Uterus (tissue), 3 donors: ENCODE measurements at regions not wholly inside any gene's neighbourhood (a gene's known extent, or its start where the extent isn't known, plus 50 kb on each side); places are given as distances from the start of the nearest gene placed in this dataset.

Experiments used
- DNase-seq, 2 donors: peaks; one replicate each; pipeline ENCODE4 v3.0.0-alpha.2; 2019 to 2020
- H3K27ac ChIP-seq, 2 donors: fragments of 200-600 bp; sonication (generic); 1 replicate in 1 of 2; 2 replicates in 1 of 2; pipeline ENCODE4 v1.5.1; 2016 to 2018
- H3K27me3 ChIP-seq, 2 donors: fragments of 200-600 bp; sonication (generic); one replicate each; pipeline ENCODE4 v1.5.1; 2018 to 2019; ENCODE audit warnings: control low read depth in 1 of 2
- H3K36me3 ChIP-seq, 2 donors: fragments of 200-600 bp; sonication (generic); one replicate each; pipeline ENCODE4 v1.5.1; 2019; ENCODE audit warnings: control low read depth in 1 of 2
- H3K4me1 ChIP-seq, 2 donors: fragments of 200-600 bp; sonication (generic); one replicate each; pipeline ENCODE4 v1.5.1; 2018 to 2019; ENCODE audit warnings: control low read depth in 1 of 2
- H3K4me3 ChIP-seq, 2 donors: fragments of 200-600 bp; sonication (generic); 1 replicate in 1 of 2; 2 replicates in 1 of 2; pipeline ENCODE4 v1.5.1; 2018 to 2019; ENCODE audit warnings: mild to moderate bottlenecking in 1 of 2
- H3K9me3 ChIP-seq, 2 donors: fragments of 200-600 bp; sonication (generic); one replicate each; pipeline ENCODE4 v1.5.1; 2019; ENCODE audit warnings: control low read depth in 1 of 2
- POLR2A ChIP-seq, 2 donors: fragments of 450-650 bp; IDR thresholded peaks; one replicate each; pipeline ENCODE4 v1.6.1; 2016; ENCODE audit warnings: antibody characterized with exemption in 2 of 2, mild to moderate bottlenecking in 1 of 2, moderate library complexity in 1 of 2
- intact Hi-C: fragments of 100-400 bp; cut with DNase I; formaldehyde crosslinking; loops from one replicate; pipeline ENCODE4 v1.15.1; 2023; ENCODE audit warnings: low total_unique reads
- TF ChIP-seq, protein P1 (sequence below), 4 experiments: fragments of 200-600 bp in 2 of 4; fragments of 450-650 bp in 2 of 4; sonication (generic) in 2 of 4; IDR thresholded peaks; one replicate each; pipeline ENCODE4 v1.5.1; 2016 to 2019; ENCODE audit warnings: antibody characterized with exemption in 4 of 4, mild to moderate bottlenecking in 2 of 4, moderate library complexity in 1 of 4
- donor health status: DM: yes; HTN: yes; CAD: no.

DNA sequence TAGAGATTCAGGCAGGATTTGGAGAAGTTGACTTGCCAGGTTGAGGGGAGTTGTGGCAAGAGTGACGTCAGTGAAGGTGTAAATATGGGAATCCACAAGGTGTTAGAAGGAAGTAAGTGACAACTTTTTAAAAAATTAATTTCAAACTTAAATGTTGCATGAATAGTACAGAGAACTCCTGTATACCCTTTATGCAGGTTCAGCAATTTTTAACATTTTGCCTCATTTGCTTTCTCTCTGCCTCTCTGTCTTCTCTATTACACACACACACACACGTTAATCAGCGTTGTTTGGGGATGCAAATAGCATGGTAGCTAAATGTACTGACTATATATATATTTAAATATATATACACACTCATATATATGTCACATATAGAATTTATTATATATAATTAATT, 273.7 kb downstream of the SMARCA1 start:
- Histone ChIP-seq H3K27ac (no peak overlapping the region), H3K9me3 (no peaks in the 10 kb centered on the region), H3K4me3 (no peak overlapping the region), H3K4me1 (no peaks in the 10 kb centered on the region), H3K27me3 (no peaks in the 10 kb centered on the region), H3K36me3 (no peaks in the 10 kb centered on the region)
- intact Hi-C loops: no loop called here
- DNase-seq: no peak
- no peak for TF ChIP-seq POLR2A (IDR thresholded peaks at IDR 0.05)
- TF ChIP-seq, protein P1, sequence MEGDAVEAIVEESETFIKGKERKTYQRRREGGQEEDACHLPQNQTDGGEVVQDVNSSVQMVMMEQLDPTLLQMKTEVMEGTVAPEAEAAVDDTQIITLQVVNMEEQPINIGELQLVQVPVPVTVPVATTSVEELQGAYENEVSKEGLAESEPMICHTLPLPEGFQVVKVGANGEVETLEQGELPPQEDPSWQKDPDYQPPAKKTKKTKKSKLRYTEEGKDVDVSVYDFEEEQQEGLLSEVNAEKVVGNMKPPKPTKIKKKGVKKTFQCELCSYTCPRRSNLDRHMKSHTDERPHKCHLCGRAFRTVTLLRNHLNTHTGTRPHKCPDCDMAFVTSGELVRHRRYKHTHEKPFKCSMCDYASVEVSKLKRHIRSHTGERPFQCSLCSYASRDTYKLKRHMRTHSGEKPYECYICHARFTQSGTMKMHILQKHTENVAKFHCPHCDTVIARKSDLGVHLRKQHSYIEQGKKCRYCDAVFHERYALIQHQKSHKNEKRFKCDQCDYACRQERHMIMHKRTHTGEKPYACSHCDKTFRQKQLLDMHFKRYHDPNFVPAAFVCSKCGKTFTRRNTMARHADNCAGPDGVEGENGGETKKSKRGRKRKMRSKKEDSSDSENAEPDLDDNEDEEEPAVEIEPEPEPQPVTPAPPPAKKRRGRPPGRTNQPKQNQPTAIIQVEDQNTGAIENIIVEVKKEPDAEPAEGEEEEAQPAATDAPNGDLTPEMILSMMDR (IDR thresholded peaks at IDR 0.05): no peak

DNA sequence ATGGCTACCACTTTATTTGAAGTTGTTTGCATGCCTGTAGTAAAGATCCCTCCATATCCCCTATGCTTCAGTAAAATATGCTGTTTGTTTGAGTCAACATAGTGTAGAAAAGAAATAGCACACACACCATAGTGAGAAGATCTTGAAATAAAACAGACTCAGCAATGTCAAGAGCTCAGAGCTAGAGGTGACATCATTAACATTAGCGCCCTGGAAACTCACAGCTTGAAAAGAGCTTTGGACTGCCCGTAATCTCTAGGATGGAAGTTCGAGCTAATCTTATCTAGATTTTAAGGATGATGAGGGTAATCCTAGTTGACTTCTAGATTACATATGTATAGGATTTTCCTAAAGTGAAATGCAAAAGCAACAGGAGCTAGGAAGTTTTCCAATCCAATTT, 275.6 kb downstream of the SMARCA1 start:
- intact Hi-C loops: no loop called here
- Histone ChIP-seq H3K9me3 (no peaks in the 10 kb centered on the region), H3K36me3 (no peaks in the 10 kb centered on the region), H3K27ac (no peak overlapping the region), H3K4me1 (no peaks in the 10 kb centered on the region), H3K27me3 (no peaks in the 10 kb centered on the region), H3K4me3 (no peak overlapping the region)
- DNase-seq: no peak
- no peak for TF ChIP-seq POLR2A (IDR thresholded peaks at IDR 0.05)
- TF ChIP-seq, protein P1 (IDR thresholded peaks at IDR 0.05): no peak

DNA sequence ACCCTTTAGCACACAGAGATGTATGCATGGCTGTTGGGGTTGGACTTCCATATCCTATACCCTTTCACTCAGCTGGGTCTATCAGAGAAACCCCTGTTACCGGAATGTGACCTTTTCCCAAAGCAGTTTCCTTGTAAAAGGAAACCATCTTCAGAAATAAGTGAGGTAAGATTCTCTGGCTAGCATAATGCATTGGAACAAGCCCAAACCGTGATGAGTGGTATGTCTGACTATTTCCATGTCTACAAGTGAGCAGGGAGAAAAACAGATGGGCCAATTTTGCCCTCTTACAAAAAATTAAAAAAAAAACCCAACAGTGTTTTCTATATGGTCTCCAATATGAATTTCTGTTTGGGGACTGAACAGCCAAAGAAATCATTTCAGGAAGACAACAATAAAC, 283.9 kb downstream of the SMARCA1 start:
- DNase-seq: no peak
- no peaks in the 10 kb centered on the region for H3K9me3 ChIP-seq
- H3K4me1 ChIP-seq: no peaks in the 10 kb centered on the region
- H3K4me3 ChIP-seq: no peak overlapping the region
- H3K36me3 ChIP-seq: no peaks in the 10 kb centered on the region
- H3K27me3 ChIP-seq: no peaks in the 10 kb centered on the region
- no peak overlapping the region for H3K27ac ChIP-seq
- TF ChIP-seq, protein P1 (IDR thresholded peaks at IDR 0.05): no peak
- TF ChIP-seq POLR2A (IDR thresholded peaks at IDR 0.05): no peak
- intact Hi-C loops: no loop called here

DNA sequence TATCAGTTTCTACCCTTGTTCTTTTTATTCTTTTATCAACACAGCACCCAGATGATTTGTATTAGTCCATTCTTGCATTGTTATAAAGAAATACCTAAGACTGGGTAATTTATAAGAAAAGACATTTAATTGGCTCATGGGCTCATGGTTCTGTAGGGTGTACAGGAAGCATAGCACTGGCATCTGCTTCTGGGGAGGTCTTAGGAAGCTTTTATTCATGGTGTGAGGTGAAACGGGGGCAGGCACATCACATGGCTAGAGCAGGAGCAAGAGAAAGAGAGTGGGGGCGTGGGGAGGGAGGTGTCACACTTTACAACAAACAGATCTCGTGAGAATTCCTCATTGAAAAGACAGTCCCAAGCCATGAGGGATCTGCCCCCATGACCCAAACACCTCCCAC, 285.3 kb downstream of the SMARCA1 start:
- H3K4me1 ChIP-seq: no peaks in the 10 kb centered on the region
- H3K9me3 ChIP-seq: no peaks in the 10 kb centered on the region
- no peak for TF ChIP-seq POLR2A (IDR thresholded peaks at IDR 0.05)
- TF ChIP-seq, protein P1 (IDR thresholded peaks at IDR 0.05): no peak
- H3K36me3 ChIP-seq: no peaks in the 10 kb centered on the region
- no peaks in the 10 kb centered on the region for H3K27me3 ChIP-seq
- no peak overlapping the region for H3K4me3 ChIP-seq
- intact Hi-C loops: no loop called here
- no peak overlapping the region for H3K27ac ChIP-seq
- DNase-seq: no peak

DNA sequence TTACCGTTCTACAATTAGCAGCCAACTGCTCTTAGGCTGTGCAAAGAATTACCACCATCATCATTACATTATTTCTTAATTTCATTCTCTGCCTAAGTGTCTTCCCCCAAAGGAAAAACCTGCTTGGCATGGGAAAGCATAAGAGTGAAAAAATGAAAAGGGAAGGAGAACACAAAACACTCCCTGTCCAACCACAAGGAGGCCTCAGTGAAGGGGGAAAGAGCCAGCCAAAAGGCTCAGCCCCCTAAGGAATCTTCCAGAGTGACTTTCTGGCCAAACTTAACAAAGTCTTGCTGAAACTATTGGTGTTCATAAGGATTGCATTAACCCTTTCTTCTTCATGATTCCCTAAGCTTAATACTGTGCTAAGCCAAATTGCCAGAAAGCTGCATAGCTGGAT, 287.4 kb downstream of the SMARCA1 start:
- no peaks in the 10 kb centered on the region for H3K4me1 ChIP-seq
- no peak overlapping the region for H3K4me3 ChIP-seq
- H3K36me3 ChIP-seq: no peaks in the 10 kb centered on the region
- intact Hi-C loops: no loop called here
- DNase-seq: no peak
- H3K27ac ChIP-seq: no peak overlapping the region
- H3K27me3 ChIP-seq: no peaks in the 10 kb centered on the region
- no peaks in the 10 kb centered on the region for H3K9me3 ChIP-seq
- TF ChIP-seq POLR2A (IDR thresholded peaks at IDR 0.05): no peak
- TF ChIP-seq, protein P1 (IDR thresholded peaks at IDR 0.05): no peak
